GM21717 (cell line): ENCODE measurements at regions not wholly inside any gene's neighbourhood (a gene's known extent, or its start where the extent isn't known, plus 50 kb on each side); places are given as distances from the start of the nearest gene placed in this dataset.

Experiments used
- ATAC-seq: cut with Tn5 transposase; IDR thresholded peaks from one replicate; pipeline ENCODE4 v1.9.1; 2021; ENCODE audit warnings: mild to moderate bottlenecking, moderate library complexity; ENCODE audit not compliant: unreplicated experiment

GRCh38 chr12:45665941-45666340 is 63.6 kb upstream of the ARID2 start:
- no peak for ATAC-seq

- no peak for ATAC-seq
Observed at GRCh38 chr12:45666396-45666795, 63.1 kb upstream of the ARID2 start.

GRCh38 chr12:45666816-45667215 is 62.7 kb upstream of the ARID2 start:
- no peak for ATAC-seq

- ATAC-seq = no peak
Observed at GRCh38 chr12:45667761-45668160, 61.7 kb upstream of the ARID2 start.

GRCh38 chr12:45668641-45669040 is 60.9 kb upstream of the ARID2 start:
- ATAC-seq = peak; percentile 6

- ATAC-seq = peak; percentile 85
Observed at GRCh38 chr12:45669093-45669492, 60.4 kb upstream of the ARID2 start.

GRCh38 chr12:45669792-45670191 is 59.7 kb upstream of the ARID2 start:
- ATAC-seq = no peak

GRCh38 chr12:45670346-45671065 is 59.0 kb upstream of the ARID2 start:
- peak; percentile 58 for ATAC-seq

GRCh38 chr12:45671254-45671653 is 58.3 kb upstream of the ARID2 start:
- no peak for ATAC-seq

- no peak for ATAC-seq
Observed at GRCh38 chr12:45674181-45674977, 55.1 kb upstream of the ARID2 start.

- no peak for ATAC-seq
Observed at GRCh38 chr12:45675534-45675933, 54.0 kb upstream of the ARID2 start.
